Neuronal stem cell (in vitro differentiated cells): ENCODE measurements at regions not wholly inside any gene's neighbourhood (a gene's known extent, or its start where the extent isn't known, plus 50 kb on each side); places are given as distances from the start of the nearest gene placed in this dataset.
"Not testable (repeated sequence)": the region's sequence is repeated elsewhere in the genome, so short reads cannot be mapped to it uniquely, and the experiment has no call there.

Source experiments
- DNase-seq: peaks from one replicate; pipeline ENCODE4 v3.0.0-alpha.2; 2013; ENCODE audit warnings: low spot score
- H2AFZ ChIP-seq: one replicate; pipeline ENCODE4 v1.6.1; 2013; ENCODE audit warnings: mild to moderate bottlenecking, low read length, inconsistent platforms
- H2AK5ac ChIP-seq: 2 replicates; pipeline ENCODE4 v1.6.1; 2013; ENCODE audit warnings: low read depth, mild to moderate bottlenecking, inconsistent platforms, low read length, moderate library complexity, mixed read lengths
- H2BK120ac ChIP-seq: 2 replicates; pipeline ENCODE4 v1.6.1; 2013; ENCODE audit warnings: low read depth, mild to moderate bottlenecking, inconsistent platforms, low read length, moderate library complexity, mixed read lengths
- H2BK12ac ChIP-seq: one replicate; pipeline ENCODE4 v1.6.1; 2013; ENCODE audit warnings: low read length, inconsistent platforms
- H2BK15ac ChIP-seq: 2 replicates; pipeline ENCODE4 v1.6.1; 2013; ENCODE audit warnings: mild to moderate bottlenecking, low read length, inconsistent platforms, mixed read lengths
- H2BK5ac ChIP-seq: one replicate; pipeline ENCODE4 v1.6.1; 2013; ENCODE audit warnings: inconsistent platforms, mild to moderate bottlenecking, low read length, moderate library complexity
- H3K14ac ChIP-seq: one replicate; pipeline ENCODE4 v1.6.1; 2013; ENCODE audit warnings: low read length, inconsistent platforms
- H3K18ac ChIP-seq: 2 replicates; pipeline ENCODE4 v1.6.1; 2013; ENCODE audit warnings: low read length, inconsistent platforms
- H3K23ac ChIP-seq: 2 replicates; pipeline ENCODE4 v1.6.1; 2013; ENCODE audit warnings: low read depth, mild to moderate bottlenecking, mixed read lengths, low read length, inconsistent platforms; ENCODE audit not compliant: poor library complexity
- H3K27ac ChIP-seq: replicated peaks from 3 replicates; pipeline ENCODE4 v1.5.1; 2013; ENCODE audit warnings: low read length, inconsistent platforms
- H3K27me3 ChIP-seq, 3 experiments: 2 replicates each; pipeline ENCODE4 v1.6.1; 2013; ENCODE audit warnings: low read length in 3 of 3, mild to moderate bottlenecking in 2 of 3, inconsistent platforms in 1 of 3, low read depth in 1 of 3, mixed read lengths in 1 of 3, moderate library complexity in 1 of 3; ENCODE audit not compliant: control insufficient read depth in 3 of 3, insufficient read depth in 3 of 3
- H3K36me3 ChIP-seq, 2 donors: replicated peaks in 1 of 2; 2 replicates each; pipeline ENCODE4 v1.6.1; 2013; ENCODE audit warnings: low read length in 2 of 2; ENCODE audit not compliant: control insufficient read depth in 2 of 2, insufficient read depth in 2 of 2
- H3K4ac ChIP-seq: 2 replicates; pipeline ENCODE4 v1.6.1; 2013; ENCODE audit warnings: inconsistent platforms, mild to moderate bottlenecking, low read length, moderate library complexity
- H3K4me1 ChIP-seq, 2 donors: 1 replicate in 1 of 2; 2 replicates in 1 of 2; pipeline ENCODE4 v1.6.1; 2013; ENCODE audit warnings: low read length in 2 of 2, low read depth in 1 of 2; ENCODE audit not compliant: control insufficient read depth in 2 of 2, insufficient read depth in 1 of 2
- H3K4me2 ChIP-seq: one replicate; pipeline ENCODE4 v1.6.1; 2013; ENCODE audit warnings: mild to moderate bottlenecking, low read length, inconsistent platforms; ENCODE audit not compliant: insufficient read depth, poor library complexity, severe bottlenecking
- H3K4me3 ChIP-seq, 2 donors: 2 replicates each; pipeline ENCODE4 v1.5.1; 2013; ENCODE audit warnings: low read length in 2 of 2, mild to moderate bottlenecking in 2 of 2, inconsistent platforms in 1 of 2, moderate library complexity in 1 of 2
- H3K79me1 ChIP-seq: one replicate; pipeline ENCODE4 v1.6.1; 2013; ENCODE audit warnings: low read depth, mild to moderate bottlenecking, inconsistent platforms, low read length, moderate library complexity
- H3K9ac ChIP-seq: one replicate; pipeline ENCODE4 v1.6.1; 2013; ENCODE audit warnings: mild to moderate bottlenecking, low read depth, low read length, inconsistent platforms; ENCODE audit not compliant: poor library complexity
- H3K9me3 ChIP-seq, 2 donors: replicated peaks in 1 of 2; 2 replicates each; pipeline versions ENCODE3 to v1.6.1; 2013; ENCODE audit warnings: low read length in 2 of 2, mild to moderate bottlenecking in 2 of 2, inconsistent platforms in 1 of 2, low read depth in 1 of 2, mixed read lengths in 1 of 2, moderate library complexity in 1 of 2; ENCODE audit not compliant: control insufficient read depth in 2 of 2, insufficient read depth in 1 of 2
- H4K8ac ChIP-seq: one replicate; pipeline ENCODE4 v1.6.1; 2013; ENCODE audit warnings: low read depth, mild to moderate bottlenecking, inconsistent platforms, low read length, moderate library complexity
- H4K91ac ChIP-seq: one replicate; pipeline ENCODE4 v1.6.1; 2013; ENCODE audit warnings: low read length, low read depth, mild to moderate bottlenecking, inconsistent platforms; ENCODE audit not compliant: poor library complexity
- WGBS, 2 donors: extraction: QIAGEN DNeasy Blood & Tissue Kit; methylation state at CpG; one replicate each; pipeline ENCODE4 v1.1.7; 2013; ENCODE audit warnings: missing lambda C conversion rate in 2 of 2, mixed read lengths in 1 of 2; ENCODE audit not compliant: insufficient read length in 2 of 2, insufficient replicate concordance in 1 of 2; ENCODE audit errors: extremely low coverage in 2 of 2; 5-methylcytosine and 5-hydroxymethylcytosine counted together

DNA sequence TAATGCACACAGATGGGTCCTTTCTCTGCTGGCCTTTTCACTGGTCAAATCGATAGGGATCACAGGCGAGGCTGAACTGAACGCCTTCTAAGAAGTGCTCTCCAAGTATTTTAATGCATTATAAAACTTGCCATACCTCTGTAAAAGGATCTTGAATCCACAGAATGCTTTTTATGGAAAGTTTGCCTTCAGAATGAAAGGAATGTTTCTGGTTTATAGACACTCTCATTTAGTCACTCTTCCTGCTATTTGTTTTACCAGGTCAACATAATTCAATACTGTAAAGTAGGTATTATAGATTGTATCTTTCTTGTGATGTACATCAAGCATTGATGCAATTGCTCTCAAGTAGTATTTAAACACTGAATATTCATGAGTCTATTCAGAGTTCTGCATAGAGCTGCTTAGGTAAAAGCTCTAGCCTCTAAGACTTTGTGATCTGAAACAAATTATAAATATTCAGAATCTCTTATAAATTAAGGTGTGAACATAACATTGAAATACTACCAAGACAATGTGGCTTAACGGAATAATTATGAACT, 308.4 kb downstream of the ISL1 start:
- Histone ChIP-seq H3K9me3 (no peaks in the 10 kb centered on the region), H3K18ac (no peak overlapping the region), H3K4me3 (no peak overlapping the region), H3K14ac (no peak overlapping the region), H3K9ac (no peak overlapping the region), H2BK15ac (no peak overlapping the region), H3K4me1 (no peaks in the 10 kb centered on the region), H3K23ac (no peak overlapping the region), H3K27ac (no peak overlapping the region), H2AFZ (no peak overlapping the region), H3K4ac (no peak overlapping the region), H4K8ac (no peak overlapping the region), H2BK120ac (no peak overlapping the region), H2AK5ac (no peak overlapping the region), H2BK5ac (no peak overlapping the region), H3K4me2 (no peak overlapping the region), H3K36me3 (no peaks in the 10 kb centered on the region), H3K27me3 (no peaks in the 10 kb centered on the region), H2BK12ac (no peak overlapping the region), H4K91ac (no peak overlapping the region), H3K79me1 (no peaks in the 10 kb centered on the region)
- DNase-seq: no peak
- WGBS, 2 donors: no CpG with 5 or more reads among the region's 4 CpGs

DNA sequence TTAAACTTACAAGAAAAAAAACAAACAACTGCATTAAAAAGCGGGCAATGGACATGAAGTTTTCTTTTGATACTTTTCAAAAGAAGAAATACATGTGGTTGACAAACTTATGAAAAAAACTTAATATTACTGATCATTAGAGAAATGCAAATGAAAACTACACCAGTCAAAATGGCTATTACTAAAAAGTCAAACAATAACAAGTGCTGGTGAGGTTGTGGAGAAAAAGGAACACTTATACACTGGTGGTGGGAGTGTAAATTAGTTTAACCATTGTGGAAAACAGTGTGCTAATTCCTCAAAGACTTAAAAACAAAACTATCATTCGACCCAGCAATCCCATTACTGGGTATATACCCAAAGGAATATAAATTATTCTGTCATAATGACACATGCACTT, 311.6 kb downstream of the ISL1 start:
- H2BK120ac ChIP-seq: no peak overlapping the region
- WGBS, 2 donors: no CpG with 5 or more reads among the region's 2 CpGs
- H3K36me3 ChIP-seq: no peaks in the 10 kb centered on the region
- H2AFZ ChIP-seq: no peak overlapping the region
- H2BK15ac ChIP-seq: no peak overlapping the region
- no peaks in the 10 kb centered on the region for H3K79me1 ChIP-seq
- no peaks in the 10 kb centered on the region for H3K9me3 ChIP-seq
- no peak overlapping the region for H2BK5ac ChIP-seq
- no peak overlapping the region for H3K9ac ChIP-seq
- H4K8ac ChIP-seq: no peak overlapping the region
- no peak overlapping the region for H3K23ac ChIP-seq
- H2AK5ac ChIP-seq: no peak overlapping the region
- H3K27ac ChIP-seq: no peak overlapping the region
- no peak overlapping the region for H3K4me2 ChIP-seq
- H3K4ac ChIP-seq: no peak overlapping the region
- H4K91ac ChIP-seq: no peak overlapping the region
- no peak overlapping the region for H3K14ac ChIP-seq
- no peaks in the 10 kb centered on the region for H3K27me3 ChIP-seq
- no peak for DNase-seq
- no peak overlapping the region for H3K18ac ChIP-seq
- H3K4me1 ChIP-seq: no peaks in the 10 kb centered on the region
- no peak overlapping the region for H2BK12ac ChIP-seq
- H3K4me3 ChIP-seq: no peak overlapping the region

DNA sequence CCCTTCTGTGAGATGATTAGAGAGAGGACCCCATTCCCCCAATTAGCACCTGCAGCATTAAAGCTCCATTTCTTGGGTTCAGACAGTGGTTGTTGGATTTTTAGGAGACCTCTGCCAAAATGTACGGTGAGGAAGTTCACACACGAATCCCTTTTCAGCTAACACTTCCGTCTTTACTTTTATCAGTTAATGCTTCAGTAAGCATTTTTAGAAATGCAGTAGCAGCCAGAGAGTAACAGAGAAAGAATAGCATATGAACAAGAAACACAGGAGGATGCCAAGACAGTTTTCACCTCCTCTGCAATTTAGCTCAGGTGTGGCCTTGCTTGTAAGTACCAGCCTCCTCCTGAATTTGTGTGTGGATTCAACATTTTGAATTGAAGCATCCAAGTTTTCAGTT, 312.9 kb downstream of the ISL1 start:
- Histone ChIP-seq H3K36me3 (no peaks in the 10 kb centered on the region), H3K27ac (no peak overlapping the region), H3K79me1 (no peaks in the 10 kb centered on the region), H3K4me3 (no peak overlapping the region), H3K14ac (no peak overlapping the region), H2BK5ac (no peak overlapping the region), H3K18ac (no peak overlapping the region), H4K91ac (no peak overlapping the region), H2BK15ac (no peak overlapping the region), H2AFZ (no peak overlapping the region), H4K8ac (no peak overlapping the region), H2AK5ac (no peak overlapping the region), H3K9ac (no peak overlapping the region), H3K9me3 (no peaks in the 10 kb centered on the region), H2BK120ac (no peak overlapping the region), H3K27me3 (no peaks in the 10 kb centered on the region), H3K4me2 (no peak overlapping the region), H3K4me1 (no peaks in the 10 kb centered on the region), H3K23ac (no peak overlapping the region), H3K4ac (no peak overlapping the region), H2BK12ac (no peak overlapping the region)
- no peak for DNase-seq
- WGBS, 2 donors: no CpG with 5 or more reads among the region's 3 CpGs

DNA sequence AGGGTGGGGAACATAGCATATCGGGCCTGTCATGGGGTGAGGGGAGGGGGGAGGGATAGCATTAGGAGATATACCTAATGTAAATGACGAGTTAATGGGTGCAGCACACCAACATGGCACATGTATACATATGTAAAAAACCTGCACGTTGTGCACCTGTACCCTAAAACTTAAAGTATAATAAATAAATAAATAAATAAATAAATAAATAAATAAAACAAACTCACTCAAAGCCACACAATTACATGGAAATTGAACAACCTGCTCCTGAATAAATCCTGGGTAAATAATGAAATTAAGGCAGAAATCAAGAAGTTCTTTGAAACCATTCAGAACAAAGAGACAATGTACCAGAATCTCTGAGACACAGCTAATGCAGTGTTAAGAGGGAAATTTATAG, 318.8 kb downstream of the ISL1 start:
- not testable (repeated sequence) for H3K79me1 ChIP-seq, H3K14ac ChIP-seq, H3K27ac ChIP-seq, H3K4me2 ChIP-seq, H2BK120ac ChIP-seq, H3K4me3 ChIP-seq, H2BK12ac ChIP-seq, H3K18ac ChIP-seq, H3K36me3 ChIP-seq, DNase-seq, H3K9me3 ChIP-seq, H2BK5ac ChIP-seq, H2AFZ ChIP-seq, H3K4me1 ChIP-seq, H4K91ac ChIP-seq, H3K4ac ChIP-seq, H3K9ac ChIP-seq, H2BK15ac ChIP-seq, H3K23ac ChIP-seq, H3K27me3 ChIP-seq, H2AK5ac ChIP-seq, H4K8ac ChIP-seq
- WGBS, 2 donors: no CpG with 5 or more reads among the region's 3 CpGs
